Endothelial cell of umbilical vein (primary cell): ENCODE measurements at regions not wholly inside any gene's neighbourhood (a gene's known extent, or its start where the extent isn't known, plus 50 kb on each side); places are given as distances from the start of the nearest gene placed in this dataset.

ENCODE experiments used
- BruUV-seq: library from RNA; stranded (reverse); fragments of 400-500 nt; replicated peaks from 2 replicates; lab custom pipeline; 2021; lab: Mats Ljungman, UMichigan
- CTCF ChIA-PET: fragments of 300-600, 350-600 bp; sonication (Branson Sonifier 250); formaldehyde crosslinking; loops from one replicate; lab custom pipeline; 2021; ENCODE audit warnings: antibody characterized with exemption, inconsistent platforms; lab: Charles Lee
- POLR2A ChIA-PET: fragments of 300-600, 350-600 bp; sonication (Branson Sonifier 250); formaldehyde crosslinking; loops from one replicate; lab custom pipeline; 2021; ENCODE audit warnings: antibody characterized with exemption, inconsistent platforms; lab: Charles Lee
- DNase-seq: peaks from one replicate; pipeline ENCODE4 v3.0.0-alpha.2; 2011; ENCODE audit warnings: low read depth, low spot score
- FAIRE-seq: peaks from 2 replicates; lab custom pipeline; 2011; peaks lifted over from hg19 to GRCh38; lab: Jason Lieb, UNC
- H2AFZ ChIP-seq: 2 replicates; pipeline ENCODE4 v1.6.0; 2012; ENCODE audit warnings: low read depth, low read length, control low read depth, inconsistent platforms
- H3K27ac ChIP-seq: 2 replicates; pipeline ENCODE4 v1.5.1; 2011; ENCODE audit warnings: low read depth, mild to moderate bottlenecking, control low read depth, low read length, moderate library complexity; ENCODE audit not compliant: insufficient read depth
- H3K27me3 ChIP-seq, 2 experiments: 2 replicates each; pipeline versions ENCODE4 v1.6.0 to v1.6.1; 2011; ENCODE audit warnings: low read length in 2 of 2, mixed read lengths in 1 of 2; ENCODE audit not compliant: control insufficient read depth in 2 of 2, insufficient read depth in 2 of 2
- H3K36me3 ChIP-seq, 2 experiments: 2 replicates in 1 of 2; 3 replicates in 1 of 2; pipeline ENCODE4 v1.5.1; 2011; ENCODE audit warnings: low read length in 2 of 2, mild to moderate bottlenecking in 1 of 2, moderate library complexity in 1 of 2; ENCODE audit not compliant: control insufficient read depth in 2 of 2, insufficient read depth in 2 of 2; ENCODE audit errors: extremely low read depth in 1 of 2
- H3K4me1 ChIP-seq: 3 replicates; pipeline ENCODE4 v1.5.1; 2011; ENCODE audit warnings: mild to moderate bottlenecking, low read length; ENCODE audit not compliant: control insufficient read depth, insufficient read depth; ENCODE audit errors: extremely low read depth
- H3K4me2 ChIP-seq: 2 replicates; pipeline ENCODE4 v1.6.1; 2011; ENCODE audit warnings: low read length, control low read depth, mixed read lengths; ENCODE audit not compliant: insufficient read depth
- H3K4me3 ChIP-seq, 3 experiments: fragments of 200-600 bp in 1 of 3; sonication (generic), shearing (Covaris generic) in 1 of 3; replicated peaks in 1 of 3; 2 replicates each; pipeline ENCODE4 v1.5.1; 2011 to 2016; ENCODE audit warnings: control low read depth in 3 of 3, low read length in 3 of 3, mild to moderate bottlenecking in 2 of 3, inconsistent platforms in 1 of 3, low read depth in 1 of 3, moderate library complexity in 1 of 3; ENCODE audit not compliant: insufficient read depth in 1 of 3
- H3K79me2 ChIP-seq: 2 replicates; pipeline ENCODE4 v1.6.0; 2012; ENCODE audit warnings: low read length, inconsistent platforms; ENCODE audit not compliant: control insufficient read depth, insufficient read depth
- H3K9ac ChIP-seq: replicated peaks from 2 replicates; pipeline ENCODE3; 2011; ENCODE audit warnings: low read length, control low read depth; ENCODE audit not compliant: insufficient read depth; ENCODE audit errors: extremely low read depth
- H3K9me1 ChIP-seq: replicated peaks from 3 replicates; pipeline ENCODE4 v1.6.0; 2011; ENCODE audit warnings: mild to moderate bottlenecking, low read length; ENCODE audit not compliant: control insufficient read depth, insufficient read depth; ENCODE audit errors: extremely low read depth
- H3K9me3 ChIP-seq: replicated peaks from 2 replicates; pipeline ENCODE4 v1.5.1; 2012; ENCODE audit warnings: low read length, inconsistent platforms; ENCODE audit not compliant: control insufficient read depth, insufficient read depth
- H4K20me1 ChIP-seq: replicated peaks from 2 replicates; pipeline ENCODE3; 2011; ENCODE audit warnings: mild to moderate bottlenecking, low read length; ENCODE audit not compliant: control insufficient read depth, insufficient read depth; ENCODE audit errors: extremely low read depth
- CTCF ChIP-seq, 2 donors: IDR thresholded peaks; 1 replicate in 1 of 2; 2 replicates in 1 of 2; pipeline ENCODE4 v1.5.1; 2011; ENCODE audit warnings: low read length in 2 of 2, mild to moderate bottlenecking in 2 of 2, moderate library complexity in 2 of 2, control low read depth in 1 of 2, inconsistent platforms in 1 of 2, low read depth in 1 of 2; ENCODE audit not compliant: insufficient read depth in 1 of 2; ENCODE audit errors: extremely low read depth in 1 of 2
- EZH2 ChIP-seq: IDR thresholded peaks from 2 replicates; pipeline ENCODE4 v1.6.1; 2012; ENCODE audit warnings: borderline replicate concordance, low read depth, mild to moderate bottlenecking, moderate library complexity, low read length, inconsistent platforms; ENCODE audit not compliant: severe bottlenecking
- FOS ChIP-seq: IDR thresholded peaks from 2 replicates; pipeline ENCODE4 v1.6.1; 2011; ENCODE audit warnings: mild to moderate bottlenecking, low read length, moderate library complexity, borderline replicate concordance; ENCODE audit not compliant: insufficient read depth
- GATA2 ChIP-seq: IDR thresholded peaks from 2 replicates; pipeline ENCODE4 v1.7.0; 2011; ENCODE audit warnings: low read depth, mild to moderate bottlenecking, moderate library complexity, mixed read lengths, low read length; ENCODE audit not compliant: insufficient read length, insufficient read depth
- JUN ChIP-seq: IDR thresholded peaks from 2 replicates; pipeline ENCODE4 v1.6.1; 2011; ENCODE audit warnings: borderline replicate concordance, low read depth; ENCODE audit not compliant: insufficient read length, insufficient read depth
- MAX ChIP-seq: IDR thresholded peaks from 2 replicates; pipeline ENCODE4 v1.6.1; 2011; ENCODE audit not compliant: insufficient read depth, insufficient read length
- MYC ChIP-seq: IDR thresholded peaks from one replicate; pipeline ENCODE4 v1.6.1; 2011; ENCODE audit warnings: mild to moderate bottlenecking, low read depth, low read length
- POLR2A ChIP-seq: IDR thresholded peaks from 2 replicates; pipeline ENCODE4 v1.6.1; 2012; ENCODE audit warnings: low read depth, mild to moderate bottlenecking, control low read depth, low read length
- POLR2AphosphoS5 ChIP-seq: IDR thresholded peaks from 2 replicates; pipeline ENCODE4 v1.6.1; 2012; ENCODE audit warnings: low read depth, mild to moderate bottlenecking, control low read depth, low read length, moderate library complexity; ENCODE audit not compliant: insufficient read depth
- dilution Hi-C: fragments of 300-500 bp; cut with MboI; formaldehyde crosslinking; loops from one replicate; pipeline ENCODE4 v1.15.0; 2019; ENCODE audit warnings: low sequenced_read_pairs; ENCODE audit not compliant: extremely low pct_ligation_motif_present
- intact Hi-C: fragments of 100-400 bp; cut with micrococcal nuclease; formaldehyde crosslinking; loops from one replicate; pipeline ENCODE4 v1.10.0; 2022

GRCh38 chr21:15645830-15646229 lies 84.0 kb upstream of the USP25 start:
- intact Hi-C loops (no loop called here), dilution Hi-C loops (no loop called here)
- Histone ChIP-seq H3K4me2 (no peak overlapping the region), H3K9me1 (no peaks in the 10 kb centered on the region), H3K4me3 (no peak overlapping the region), H3K27me3 (no peaks in the 10 kb centered on the region), H3K36me3 (no peaks in the 10 kb centered on the region), H3K79me2 (no peaks in the 10 kb centered on the region), H3K4me1 (no peaks in the 10 kb centered on the region), H3K9me3 (no peaks in the 10 kb centered on the region), H3K9ac (no peak overlapping the region), H2AFZ (no peak overlapping the region), H4K20me1 (no peaks in the 10 kb centered on the region), H3K27ac (no peak overlapping the region)
- TF ChIP-seq EZH2, result no peak
- TF ChIP-seq CTCF (IDR thresholded peaks at IDR 0.05; ENCODE audit: extremely low read depth in 1 of 2, insufficient read depth in 1 of 2, low read depth in 1 of 2, low read length in 2 of 2), result no peak
- TF ChIP-seq POLR2A, result no peak
- TF ChIP-seq JUN, result no peak
- TF ChIP-seq MAX, result no peak
- no peak for TF ChIP-seq GATA2
- no peak for TF ChIP-seq FOS
- TF ChIP-seq MYC, result no peak
- TF ChIP-seq POLR2AphosphoS5, result no peak
- CTCF ChIA-PET, result no interaction called here
- POLR2A ChIA-PET, result no interaction called here
- DNase-seq, result no peak
- no peak for FAIRE-seq
- no TSS peak for BruUV-seq
